ENCODE measurements at regions not wholly inside any gene's neighbourhood (a gene's known extent, or its start where the extent isn't known, plus 50 kb on each side); places are given as distances from the start of the nearest gene placed in this dataset.

DNA sequence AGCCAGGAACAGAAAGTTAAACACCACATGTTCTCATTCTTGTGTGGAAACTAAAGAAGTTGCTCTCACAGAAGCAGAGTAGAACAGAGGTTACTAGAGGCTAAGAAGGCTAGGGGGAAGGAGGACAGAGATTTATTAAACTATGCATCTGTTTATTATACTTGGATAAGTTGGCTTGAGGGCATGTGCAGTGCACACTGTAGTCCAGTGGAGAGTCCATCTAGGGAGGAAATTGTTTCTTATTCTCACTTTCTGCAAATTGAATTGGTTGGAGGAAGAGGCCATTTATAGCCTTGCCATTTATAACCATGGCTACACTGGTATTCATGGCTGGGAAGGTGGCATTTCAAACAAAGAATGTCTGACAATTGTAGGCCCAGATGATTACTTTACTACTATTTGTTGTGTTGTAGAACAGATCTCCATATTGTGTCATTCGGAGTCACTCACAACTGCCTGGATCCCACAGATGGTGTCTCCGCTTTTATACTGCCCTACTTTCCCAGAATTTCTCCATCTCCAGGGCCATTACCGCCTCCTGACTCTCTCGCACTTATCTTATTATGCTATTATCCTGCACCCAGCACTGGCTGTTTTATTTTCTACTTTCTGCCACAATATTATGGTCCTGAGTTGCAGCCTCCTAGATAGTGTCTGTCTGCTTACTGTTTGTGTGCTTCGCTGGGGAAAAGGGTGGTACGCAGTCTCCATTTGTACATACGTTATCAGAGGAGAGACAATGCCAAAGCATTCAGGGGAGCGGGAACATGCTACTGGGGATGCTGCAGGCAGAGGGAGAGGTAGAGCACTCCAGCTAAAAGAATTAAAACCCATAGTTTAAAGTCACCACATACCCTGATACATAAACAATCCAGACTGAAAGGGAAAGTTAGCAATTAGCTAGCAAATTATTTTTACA, 169.3 kb upstream of the BLID start:
- H2BK120ac ChIP-seq (replicated peaks; ENCODE audit: low read depth, low read length) = no peak overlapping the region
- H2BK12ac ChIP-seq (ENCODE audit: low read depth, low read length) = no peak overlapping the region
- POLR2A ChIA-PET (ENCODE audit: partially characterized antibody) = no interaction called here
- FAIRE-seq = no peak
- H3K79me2 ChIP-seq (ENCODE audit: control insufficient read depth in 1 of 2, insufficient read depth in 2 of 2, low read length in 2 of 2) = no peaks in the 10 kb centered on the region
- H3K4ac ChIP-seq (replicated peaks; ENCODE audit: insufficient read length, low read depth, low read length) = no peak overlapping the region
- H2BK5ac ChIP-seq (ENCODE audit: low read depth, low read length) = no peak overlapping the region
- H3K4me1 ChIP-seq (replicated peaks in 1 of 4; ENCODE audit: control insufficient read depth in 3 of 4, insufficient read depth in 4 of 4, low read length in 3 of 4) = no peaks in the 10 kb centered on the region; a peak in 1 of 7 replicates
- no peak overlapping the region for H3K9ac ChIP-seq (replicated peaks in 1 of 4; ENCODE audit: extremely low read depth in 1 of 4, low read depth in 3 of 4, low read length in 3 of 4)
- H3K4me3 ChIP-seq (ENCODE audit: extremely low read depth in 1 of 4, insufficient read depth in 2 of 4, low read depth in 3 of 4, low read length in 4 of 4) = no peak overlapping the region
- no peak overlapping the region for H4K8ac ChIP-seq (ENCODE audit: extremely low read depth, insufficient read depth, low read length)
- TF ChIP-seq YY1 (IDR thresholded peaks at IDR 0.05; ENCODE audit: low read depth, low read length) (no peak), CBX8 (IDR thresholded peaks at IDR 0.05; ENCODE audit: borderline replicate concordance, low read depth, low read length) (no peak), MAFK (IDR thresholded peaks at IDR 0.05; ENCODE audit: low read depth, low read length) (no peak), TAF1 (IDR thresholded peaks at IDR 0.05; ENCODE audit: low read depth, low read length) (no peak), RXRA (IDR thresholded peaks at IDR 0.05; ENCODE audit: insufficient read depth, low read depth, low read length) (no peak), MAX (IDR thresholded peaks at IDR 0.05) (no peak), CHD2 (IDR thresholded peaks at IDR 0.05; ENCODE audit: low read length) (no peak), SRF (IDR thresholded peaks at IDR 0.05; ENCODE audit: low read depth, low read length) (no peak), ASH2L (IDR thresholded peaks at IDR 0.05; ENCODE audit: low read length) (no peak), TBP (IDR thresholded peaks at IDR 0.05; ENCODE audit: low read depth, low read length) (no peak)
- H3K23ac ChIP-seq (ENCODE audit: insufficient read length) = no peak overlapping the region
- no peak overlapping the region for H4K5ac ChIP-seq (ENCODE audit: insufficient read length, low read depth, low read length)
- CTCF ChIA-PET (ENCODE audit: partially characterized antibody) = interaction anchor here (0.5 to 1.5 kb wide), 3 partner anchors 70 to 546 kb away, joined by 3 to 6 read pairs (median 4); no protein-coding TSS in a partner anchor
- 91% methylated on average over 8 of the region's 8 CpGs; no CpG with 5 or more reads in 1 of the 2 experiments for WGBS, 2 experiments (ENCODE audit: extremely low coverage in 1 of 2, insufficient coverage in 1 of 2, insufficient read length in 1 of 2, insufficient replicate concordance in 2 of 2, low coverage in 1 of 2, low lambda C conversion rate in 2 of 2, missing lambda C conversion rate in 1 of 2)
- no peak overlapping the region for H2AK5ac ChIP-seq (ENCODE audit: low read depth, low read length)
- no peak overlapping the region for H4K91ac ChIP-seq (replicated peaks; ENCODE audit: insufficient read length, low read length)
- H3K27me3 ChIP-seq (replicated peaks in 1 of 4; ENCODE audit: control insufficient read depth in 3 of 4, extremely low read depth in 1 of 4, insufficient read depth in 3 of 4, low read length in 3 of 4) = no peaks in the 10 kb centered on the region
- H3K23me2 ChIP-seq (ENCODE audit: low read depth, low read length) = no peaks in the 10 kb centered on the region
- no peak overlapping the region for H3K14ac ChIP-seq (ENCODE audit: insufficient read length)
- H3K56ac ChIP-seq (replicated peaks; ENCODE audit: insufficient read length, low read depth, low read length) = no peak overlapping the region
- H3K36me3 ChIP-seq (ENCODE audit: control insufficient read depth in 2 of 4, insufficient read depth in 4 of 4, low read length in 3 of 4) = no peaks in the 10 kb centered on the region
- no peak overlapping the region for H3K18ac ChIP-seq (ENCODE audit: extremely low read depth, low read length)
- H2BK15ac ChIP-seq (ENCODE audit: low read length) = no peak overlapping the region
- no peak overlapping the region for H3K4me2 ChIP-seq (ENCODE audit: insufficient read depth in 1 of 2, low read depth in 2 of 2, low read length in 2 of 2)
- no peak overlapping the region for H2BK20ac ChIP-seq (ENCODE audit: low read length)
- H3K27ac ChIP-seq (ENCODE audit: low read depth, low read length) = no peak overlapping the region
- no peak overlapping the region for H2AFZ ChIP-seq (ENCODE audit: low read length)
- no peaks in the 10 kb centered on the region for H3K9me3 ChIP-seq (ENCODE audit: insufficient read depth in 2 of 2, low read depth in 1 of 2, low read length in 1 of 2)
- no peak for DNase-seq (ENCODE audit: low read depth in 1 of 2, low spot score in 2 of 2)
- no peaks in the 10 kb centered on the region for H4K20me1 ChIP-seq (replicated peaks in 1 of 2; ENCODE audit: control insufficient read depth in 1 of 2, insufficient read depth in 2 of 2, low read length in 2 of 2)
- H3K79me1 ChIP-seq (ENCODE audit: low read depth, low read length) = no peaks in the 10 kb centered on the region

Data from H1 (cell line).